H1 (cell line): ENCODE measurements at regions not wholly inside any gene's neighbourhood (a gene's known extent, or its start where the extent isn't known, plus 50 kb on each side); places are given as distances from the start of the nearest gene placed in this dataset.

Experiments used
- BACH1 ChIP-seq: IDR thresholded peaks from 2 replicates; pipeline ENCODE4 v1.6.1; 2012; ENCODE audit warnings: low read length, improper control_type of control experiment
- CBX8 ChIP-seq: fragments of 300-800, 300-1000 bp; sonication (generic); IDR thresholded peaks from 2 replicates; pipeline ENCODE4 v1.7.1; 2016; ENCODE audit warnings: low read depth, low read length, borderline replicate concordance
- JUND ChIP-seq: IDR thresholded peaks from 2 replicates; pipeline ENCODE4 v1.6.1; 2011; ENCODE audit warnings: mild to moderate bottlenecking, improper control_type of control experiment, low read length
- SIRT6 ChIP-seq: IDR thresholded peaks from one replicate; pipeline ENCODE4 v1.7.1; 2012; ENCODE audit warnings: low read length, inconsistent platforms
- SP4 ChIP-seq: IDR thresholded peaks from 2 replicates; pipeline ENCODE4 v1.6.1; 2012; ENCODE audit warnings: low read length, inconsistent platforms
- USF2 ChIP-seq: IDR thresholded peaks from 2 replicates; pipeline ENCODE4 v1.6.1; 2011; ENCODE audit warnings: low read length, improper control_type of control experiment

- TF ChIP-seq SIRT6, result no peak
- no peak for TF ChIP-seq BACH1
- TF ChIP-seq JUND, result no peak
- no peak for TF ChIP-seq CBX8
- TF ChIP-seq USF2, result no peak
- no peak for TF ChIP-seq SP4
These were observed 138.8 kb upstream of the JARID2 start (continued) for GRCh38 chr6:15106958-15107643.
